HCT116 (cell line): ENCODE measurements at regions not wholly inside any gene's neighbourhood (a gene's known extent, or its start where the extent isn't known, plus 50 kb on each side); places are given as distances from the start of the nearest gene placed in this dataset.

Source experiments
- ATAC-seq: fragments of 200-7000 bp; cut with Tn5 transposase; 2 replicates; pipeline ENCODE4 v1.9.1; 2020; ENCODE audit warnings: mild to moderate bottlenecking, moderate library complexity
- BruUV-seq: library from RNA; stranded (reverse); fragments of 400-500 nt; replicated peaks from 2 replicates; lab custom pipeline; 2021; lab: Mats Ljungman, UMichigan
- CTCF ChIA-PET: fragments of 300-600 bp; sonication (Branson Sonifier 250); formaldehyde crosslinking; loops from one replicate; lab custom pipeline; 2021; ENCODE audit warnings: antibody characterized with exemption; lab: Charles Lee
- POLR2A ChIA-PET: fragments of 300-600, 350-600 bp; sonication (Branson Sonifier 250); formaldehyde crosslinking; loops from one replicate; lab custom pipeline; 2021; ENCODE audit warnings: antibody characterized with exemption; lab: Charles Lee
- RAD21 ChIA-PET, 2 experiments: fragments of 300-600 bp; sonication (Branson Sonifier 250); formaldehyde crosslinking; loops; one replicate each; lab custom pipeline; 2023; ENCODE audit warnings: low total read pairs in 2 of 2; ENCODE audit not compliant: uncharacterized antibody in 2 of 2, unreplicated experiment in 2 of 2, low non-redundant PET in 1 of 2; lab: Charles Lee
- DNase-seq: peaks from one replicate; pipeline ENCODE4 v3.0.0-alpha.2; 2010; ENCODE audit warnings: low read depth, low spot score
- H2AFZ ChIP-seq: fragments of 200-600 bp; shearing (Covaris generic), sonication (generic); 2 replicates; pipeline ENCODE4 v1.6.1; 2017; ENCODE audit warnings: low read depth, mixed run types, mixed read lengths, antibody characterized with exemption, low read length; ENCODE audit not compliant: poor library complexity, severe bottlenecking
- H3K27ac ChIP-seq: 2 replicates; pipeline ENCODE4 v1.5.1; 2012; ENCODE audit warnings: low read depth, low read length
- H3K27me3 ChIP-seq: fragments of 200-600 bp; sonication (generic); 2 replicates; pipeline ENCODE4 v1.6.1; 2016; ENCODE audit warnings: mixed run types, low read length, mixed read lengths; ENCODE audit not compliant: insufficient read depth
- H3K36me3 ChIP-seq, 2 experiments: fragments of 200-500 bp in 1 of 2; fragments of 200-600 bp in 1 of 2; sonication (Bioruptor generic) in 1 of 2; sonication (generic) in 1 of 2; 2 replicates each; pipeline versions ENCODE4 v1.5.1 to v1.6.1; 2014 to 2016; ENCODE audit warnings: low read length in 2 of 2, inconsistent platforms in 1 of 2, mixed read lengths in 1 of 2, mixed run types in 1 of 2; ENCODE audit not compliant: insufficient read depth in 2 of 2, control insufficient read depth in 1 of 2
- H3K4me1 ChIP-seq, 2 experiments: fragments of 200-600 bp in 1 of 2; sonication (generic) in 1 of 2; 2 replicates each; pipeline versions ENCODE4 v1.5.1 to v1.6.1; 2012 to 2017; ENCODE audit warnings: low read length in 2 of 2, inconsistent platforms in 1 of 2, mild to moderate bottlenecking in 1 of 2, mixed read lengths in 1 of 2, mixed run types in 1 of 2, moderate library complexity in 1 of 2; ENCODE audit not compliant: insufficient read depth in 2 of 2, control insufficient read depth in 1 of 2
- H3K4me2 ChIP-seq: fragments of 200-600 bp; sonication (generic); 2 replicates; pipeline ENCODE4 v1.6.1; 2017; ENCODE audit warnings: mixed run types, low read length, mixed read lengths
- H3K4me3 ChIP-seq, 2 experiments: fragments of 200-600 bp in 1 of 2; sonication (generic) in 1 of 2; replicated peaks in 1 of 2; 2 replicates each; pipeline ENCODE4 v1.5.1; 2011 to 2016; ENCODE audit warnings: low read length in 2 of 2, control low read depth in 1 of 2, low read depth in 1 of 2, mild to moderate bottlenecking in 1 of 2, mixed read lengths in 1 of 2, mixed run types in 1 of 2
- H3K79me2 ChIP-seq: fragments of 200-600 bp; sonication (generic); 2 replicates; pipeline ENCODE4 v1.6.1; 2017; ENCODE audit warnings: mild to moderate bottlenecking, mixed run types, low read length, moderate library complexity, mixed read lengths; ENCODE audit not compliant: insufficient read depth
- H3K9ac ChIP-seq: fragments of 200-600 bp; sonication (generic); 2 replicates; pipeline ENCODE4 v1.6.1; 2016; ENCODE audit warnings: low read length, mixed read lengths
- H3K9me2 ChIP-seq: fragments of 200-600 bp; sonication (generic), shearing (Covaris generic); 2 replicates; pipeline ENCODE4 v1.6.1; 2017; ENCODE audit warnings: mixed run types, mild to moderate bottlenecking, moderate library complexity; ENCODE audit not compliant: insufficient read depth
- H3K9me3 ChIP-seq, 2 experiments: fragments of 200-500 bp in 1 of 2; fragments of 200-600 bp in 1 of 2; sonication (Bioruptor generic) in 1 of 2; sonication (generic) in 1 of 2; 2 replicates each; pipeline ENCODE4 v1.6.1; 2014 to 2017; ENCODE audit warnings: low read length in 2 of 2, mixed read lengths in 2 of 2, inconsistent platforms in 1 of 2, low read depth in 1 of 2, mild to moderate bottlenecking in 1 of 2, mixed run types in 1 of 2, moderate library complexity in 1 of 2; ENCODE audit not compliant: control insufficient read depth in 1 of 2, insufficient read depth in 1 of 2
- H4K20me1 ChIP-seq: fragments of 200-600 bp; sonication (generic), shearing (Covaris generic); 2 replicates; pipeline ENCODE4 v1.6.1; 2017; ENCODE audit warnings: mixed run types, mild to moderate bottlenecking, moderate library complexity; ENCODE audit not compliant: insufficient read depth
- CEBPB ChIP-seq: IDR thresholded peaks from 2 replicates; pipeline ENCODE4 v1.6.1; 2012; ENCODE audit warnings: low read depth
- CTCF ChIP-seq, 3 experiments: fragments of 200-600 bp in 1 of 3; sonication (generic) in 1 of 3; IDR thresholded peaks in 2 of 3; conservative IDR thresholded peaks in 1 of 3; 2 replicates each; pipeline ENCODE4 v1.5.1; 2012 to 2017; ENCODE audit warnings: low read depth in 2 of 3, low read length in 2 of 3, antibody characterized with exemption in 1 of 3, borderline replicate concordance in 1 of 3, control low read depth in 1 of 3, mild to moderate bottlenecking in 1 of 3, mixed read lengths in 1 of 3, mixed run types in 1 of 3, moderate library complexity in 1 of 3; ENCODE audit not compliant: insufficient read depth in 1 of 3
- EGR1 ChIP-seq: IDR thresholded peaks from 2 replicates; pipeline ENCODE4 v1.6.1; 2012; ENCODE audit warnings: low read depth
- ELF1 ChIP-seq: IDR thresholded peaks from 2 replicates; pipeline ENCODE4 v1.6.1; 2012; ENCODE audit warnings: low read depth, borderline replicate concordance
- EZH2 ChIP-seq: fragments of 200-600 bp; sonication (generic); IDR thresholded peaks from 2 replicates; pipeline ENCODE4 v1.6.1; 2017; ENCODE audit warnings: antibody characterized with exemption, mixed run types
- EZH2phosphoT487 ChIP-seq: fragments of 200-600 bp; IDR thresholded peaks from 2 replicates; pipeline ENCODE4 v1.6.1; 2018; ENCODE audit warnings: antibody characterized with exemption, borderline replicate concordance
- FOSL1 ChIP-seq: IDR thresholded peaks from 2 replicates; pipeline ENCODE4 v1.6.1; 2012; ENCODE audit warnings: low read depth
- POLR2A ChIP-seq: IDR thresholded peaks from 2 replicates; pipeline ENCODE4 v1.7.0; 2011; ENCODE audit warnings: borderline replicate concordance; ENCODE audit not compliant: insufficient read depth, insufficient read length; ENCODE audit errors: extremely low read depth
- POLR2AphosphoS5 ChIP-seq: IDR thresholded peaks from 2 replicates; pipeline ENCODE4 v1.6.1; 2011; ENCODE audit warnings: mild to moderate bottlenecking, low read depth, low read length, moderate library complexity
- RAD21 ChIP-seq: IDR thresholded peaks from 2 replicates; pipeline ENCODE4 v1.6.1; 2012; ENCODE audit warnings: low read depth, mild to moderate bottlenecking
- SIN3A ChIP-seq: IDR thresholded peaks from 2 replicates; pipeline ENCODE4 v1.6.1; 2012; ENCODE audit warnings: low read depth
- SP1 ChIP-seq: IDR thresholded peaks from 2 replicates; pipeline ENCODE4 v1.6.1; 2012; ENCODE audit warnings: low read depth
- SRF ChIP-seq: IDR thresholded peaks from 2 replicates; pipeline ENCODE4 v1.6.1; 2012; ENCODE audit warnings: low read depth
- TCF7L2 ChIP-seq: IDR thresholded peaks from 2 replicates; pipeline ENCODE4 v1.7.0; 2011; ENCODE audit warnings: borderline replicate concordance, inconsistent platforms; ENCODE audit not compliant: insufficient read depth, insufficient read length; ENCODE audit errors: extremely low read depth
- YY1 ChIP-seq: IDR thresholded peaks from 2 replicates; pipeline ENCODE4 v1.6.1; 2011; ENCODE audit warnings: low read length, low read depth, moderate library complexity, mild to moderate bottlenecking; ENCODE audit not compliant: insufficient replicate concordance; ENCODE audit errors: extremely low read depth
- ZNF274 ChIP-seq: fragments of 200-500 bp; sonication (Bioruptor generic); IDR thresholded peaks from 2 replicates; pipeline ENCODE4 v1.6.1; 2014; ENCODE audit warnings: mild to moderate bottlenecking, low read depth, low read length, inconsistent platforms
- intact Hi-C: fragments of 100-400 bp; cut with micrococcal nuclease; formaldehyde crosslinking; loops from 2 replicates; pipeline ENCODE4 v1.10.0; 2022
- TF ChIP-seq, protein P1 (sequence below): IDR thresholded peaks from 2 replicates; pipeline ENCODE4 v1.6.1; 2012
- TF ChIP-seq, protein P2 (sequence below): IDR thresholded peaks from 2 replicates; pipeline ENCODE4 v1.6.1; 2012; ENCODE audit warnings: low read depth

GRCh38 chr14:26810631-26811030, 212.8 kb upstream of the NOVA1 start:
- DNase-seq (no peak), ATAC-seq (no peak)
- no peak overlapping the region for H3K4me2 ChIP-seq
- peaks cover 3 to 10% of the 10 kb centered on the region in 2 experiments; a peak in 1 of 4 replicates for H3K9me3 ChIP-seq
- H2AFZ ChIP-seq, result no peak overlapping the region
- H3K27me3 ChIP-seq, result no peaks in the 10 kb centered on the region
- H3K79me2 ChIP-seq, result no peaks in the 10 kb centered on the region
- H3K9ac ChIP-seq, result no peak overlapping the region
- H3K4me1 ChIP-seq, result no peaks in the 10 kb centered on the region
- H3K27ac ChIP-seq, result no peak overlapping the region
- no TSS peak for BruUV-seq
- TF ChIP-seq POLR2AphosphoS5 (no peak), CEBPB (no peak), CTCF (IDR thresholded peaks at IDR 0.05 in 2 of 3, conservative IDR thresholded peaks at IDR 0.05 in 1 of 3; ENCODE audit: borderline replicate concordance in 1 of 3, insufficient read depth in 1 of 3, low read depth in 2 of 3, low read length in 2 of 3) (no peak), TCF7L2 (no peak), SIN3A (no peak), EZH2phosphoT487 (no peak), RAD21 (no peak), ELF1 (no peak), POLR2A (no peak), ZNF274 (no peak), YY1 (no peak), EGR1 (no peak), SP1 (no peak), EZH2 (no peak), FOSL1 (no peak), SRF (no peak)
- TF ChIP-seq, protein P1, sequence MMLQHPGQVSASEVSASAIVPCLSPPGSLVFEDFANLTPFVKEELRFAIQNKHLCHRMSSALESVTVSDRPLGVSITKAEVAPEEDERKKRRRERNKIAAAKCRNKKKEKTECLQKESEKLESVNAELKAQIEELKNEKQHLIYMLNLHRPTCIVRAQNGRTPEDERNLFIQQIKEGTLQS, result no peak
- TF ChIP-seq, protein P2, sequence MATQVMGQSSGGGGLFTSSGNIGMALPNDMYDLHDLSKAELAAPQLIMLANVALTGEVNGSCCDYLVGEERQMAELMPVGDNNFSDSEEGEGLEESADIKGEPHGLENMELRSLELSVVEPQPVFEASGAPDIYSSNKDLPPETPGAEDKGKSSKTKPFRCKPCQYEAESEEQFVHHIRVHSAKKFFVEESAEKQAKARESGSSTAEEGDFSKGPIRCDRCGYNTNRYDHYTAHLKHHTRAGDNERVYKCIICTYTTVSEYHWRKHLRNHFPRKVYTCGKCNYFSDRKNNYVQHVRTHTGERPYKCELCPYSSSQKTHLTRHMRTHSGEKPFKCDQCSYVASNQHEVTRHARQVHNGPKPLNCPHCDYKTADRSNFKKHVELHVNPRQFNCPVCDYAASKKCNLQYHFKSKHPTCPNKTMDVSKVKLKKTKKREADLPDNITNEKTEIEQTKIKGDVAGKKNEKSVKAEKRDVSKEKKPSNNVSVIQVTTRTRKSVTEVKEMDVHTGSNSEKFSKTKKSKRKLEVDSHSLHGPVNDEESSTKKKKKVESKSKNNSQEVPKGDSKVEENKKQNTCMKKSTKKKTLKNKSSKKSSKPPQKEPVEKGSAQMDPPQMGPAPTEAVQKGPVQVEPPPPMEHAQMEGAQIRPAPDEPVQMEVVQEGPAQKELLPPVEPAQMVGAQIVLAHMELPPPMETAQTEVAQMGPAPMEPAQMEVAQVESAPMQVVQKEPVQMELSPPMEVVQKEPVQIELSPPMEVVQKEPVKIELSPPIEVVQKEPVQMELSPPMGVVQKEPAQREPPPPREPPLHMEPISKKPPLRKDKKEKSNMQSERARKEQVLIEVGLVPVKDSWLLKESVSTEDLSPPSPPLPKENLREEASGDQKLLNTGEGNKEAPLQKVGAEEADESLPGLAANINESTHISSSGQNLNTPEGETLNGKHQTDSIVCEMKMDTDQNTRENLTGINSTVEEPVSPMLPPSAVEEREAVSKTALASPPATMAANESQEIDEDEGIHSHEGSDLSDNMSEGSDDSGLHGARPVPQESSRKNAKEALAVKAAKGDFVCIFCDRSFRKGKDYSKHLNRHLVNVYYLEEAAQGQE, result no peak
- ChIA-PET RAD21 (no interaction called here), CTCF (no interaction called here), POLR2A (no interaction called here)
- H3K36me3 ChIP-seq, result no peaks in the 10 kb centered on the region
- intact Hi-C loops, result no loop called here
- no peaks in the 10 kb centered on the region for H4K20me1 ChIP-seq
- no peaks in the 10 kb centered on the region for H3K9me2 ChIP-seq
- no peak overlapping the region for H3K4me3 ChIP-seq
